ENCODE measurements at regions not wholly inside any gene's neighbourhood (a gene's known extent, or its start where the extent isn't known, plus 50 kb on each side); places are given as distances from the start of the nearest gene placed in this dataset.

GRCh38 chr16:11449716-11450115 is 104.5 kb downstream of the RMI2 start:
- peaks cover 28% of the 10 kb centered on the region for H3K27me3 Mint-ChIP-seq (ENCODE audit: low read depth)

GRCh38 chr16:11450136-11450535 is 104.9 kb downstream of the RMI2 start:
- no peak for TF ChIP-seq CTCF (IDR thresholded peaks at IDR 0.05)
- Mint-ChIP-seq H3K27ac (ENCODE audit: unreplicated experiment) (no peak overlapping the region), H3K9me3 (ENCODE audit: low read depth) (peaks cover 2% of the 10 kb centered on the region)

More at GRCh38 chr16:11449716-11450115, 104.5 kb downstream of the RMI2 start:
- Mint-ChIP-seq H3K27ac (ENCODE audit: unreplicated experiment) (no peak overlapping the region), H3K36me3 (ENCODE audit: low read depth) (peaks cover 3% of the 10 kb centered on the region), H3K4me1 (ENCODE audit: low read depth) (peaks cover 2% of the 10 kb centered on the region), H3K9me3 (ENCODE audit: low read depth) (peaks cover 2% of the 10 kb centered on the region), H3K4me3 (ENCODE audit: unreplicated experiment) (no peak overlapping the region)
- DNase-seq (ENCODE audit: low spot score) = no peak
- no peak for TF ChIP-seq CTCF (IDR thresholded peaks at IDR 0.05)

GRCh38 chr16:11452298-11452697 is 107.0 kb downstream of the RMI2 start:
- Mint-ChIP-seq H3K9me3 (ENCODE audit: low read depth) (peaks cover 2% of the 10 kb centered on the region), H3K27me3 (ENCODE audit: low read depth) (peaks cover 24% of the 10 kb centered on the region)

More at GRCh38 chr16:11450136-11450535, 104.9 kb downstream of the RMI2 start:
- Mint-ChIP-seq H3K27me3 (ENCODE audit: low read depth) (peaks cover 27% of the 10 kb centered on the region), H3K36me3 (ENCODE audit: low read depth) (peaks cover 3% of the 10 kb centered on the region), H3K4me3 (ENCODE audit: unreplicated experiment) (no peak overlapping the region), H3K4me1 (ENCODE audit: low read depth) (peaks cover 2% of the 10 kb centered on the region)
- no peak for DNase-seq (ENCODE audit: low spot score)

GRCh38 chr16:11452746-11453389 is 107.6 kb downstream of the RMI2 start:
- TF ChIP-seq CTCF (IDR thresholded peaks at IDR 0.05) = no peak
- H3K27ac Mint-ChIP-seq (ENCODE audit: unreplicated experiment) = no peak overlapping the region
- no peak for DNase-seq (ENCODE audit: low spot score)
- H3K36me3 Mint-ChIP-seq (ENCODE audit: low read depth) = peaks cover 3% of the 10 kb centered on the region
- H3K9me3 Mint-ChIP-seq (ENCODE audit: low read depth) = peaks cover 2% of the 10 kb centered on the region
- H3K4me1 Mint-ChIP-seq (ENCODE audit: low read depth) = peaks cover 2% of the 10 kb centered on the region
- peaks cover 22% of the 10 kb centered on the region for H3K27me3 Mint-ChIP-seq (ENCODE audit: low read depth)
- no peak overlapping the region for H3K4me3 Mint-ChIP-seq (ENCODE audit: unreplicated experiment)

More at GRCh38 chr16:11452298-11452697, 107.0 kb downstream of the RMI2 start:
- no peak overlapping the region for H3K27ac Mint-ChIP-seq (ENCODE audit: unreplicated experiment)
- TF ChIP-seq CTCF (IDR thresholded peaks at IDR 0.05) = no peak
- H3K4me1 Mint-ChIP-seq (ENCODE audit: low read depth) = peaks cover 2% of the 10 kb centered on the region
- DNase-seq (ENCODE audit: low spot score) = no peak
- peaks cover 3% of the 10 kb centered on the region for H3K36me3 Mint-ChIP-seq (ENCODE audit: low read depth)
- H3K4me3 Mint-ChIP-seq (ENCODE audit: unreplicated experiment) = no peak overlapping the region

GRCh38 chr16:11456741-11457140 is 111.5 kb downstream of the RMI2 start:
- peaks cover 2% of the 10 kb centered on the region for H3K4me1 Mint-ChIP-seq (ENCODE audit: low read depth)
- H3K36me3 Mint-ChIP-seq (ENCODE audit: low read depth) = peaks cover 1% of the 10 kb centered on the region
- peaks cover 2% of the 10 kb centered on the region for H3K9me3 Mint-ChIP-seq (ENCODE audit: low read depth)
- H3K27me3 Mint-ChIP-seq (ENCODE audit: low read depth) = peaks cover 6% of the 10 kb centered on the region
- TF ChIP-seq CTCF (IDR thresholded peaks at IDR 0.05) = no peak
- no peak for DNase-seq (ENCODE audit: low spot score)
- H3K27ac Mint-ChIP-seq (ENCODE audit: unreplicated experiment) = no peak overlapping the region
- no peak overlapping the region for H3K4me3 Mint-ChIP-seq (ENCODE audit: unreplicated experiment)

Data from chondrocyte (in vitro differentiated cells).